NCI-H146 (cell line): ENCODE measurements at regions not wholly inside any gene's neighbourhood (a gene's known extent, or its start where the extent isn't known, plus 50 kb on each side); places are given as distances from the start of the nearest gene placed in this dataset.
"Not testable (repeated sequence)": the region's sequence is repeated elsewhere in the genome, so short reads cannot be mapped to it uniquely, and the experiment has no call there.

ENCODE experiments used
- DNase-seq: peaks from one replicate; lab custom pipeline; 2025; lab: John Stamatoyannopoulos, UW

GRCh38 chr18:51522338-51522737 is 324.9 kb upstream of the MEX3C start:
- DNase-seq = no peak

GRCh38 chr18:51522821-51523220 is 325.3 kb upstream of the MEX3C start:
- DNase-seq = no peak

GRCh38 chr18:51523671-51524070 is 326.2 kb upstream of the MEX3C start:
- no peak for DNase-seq

DNA sequence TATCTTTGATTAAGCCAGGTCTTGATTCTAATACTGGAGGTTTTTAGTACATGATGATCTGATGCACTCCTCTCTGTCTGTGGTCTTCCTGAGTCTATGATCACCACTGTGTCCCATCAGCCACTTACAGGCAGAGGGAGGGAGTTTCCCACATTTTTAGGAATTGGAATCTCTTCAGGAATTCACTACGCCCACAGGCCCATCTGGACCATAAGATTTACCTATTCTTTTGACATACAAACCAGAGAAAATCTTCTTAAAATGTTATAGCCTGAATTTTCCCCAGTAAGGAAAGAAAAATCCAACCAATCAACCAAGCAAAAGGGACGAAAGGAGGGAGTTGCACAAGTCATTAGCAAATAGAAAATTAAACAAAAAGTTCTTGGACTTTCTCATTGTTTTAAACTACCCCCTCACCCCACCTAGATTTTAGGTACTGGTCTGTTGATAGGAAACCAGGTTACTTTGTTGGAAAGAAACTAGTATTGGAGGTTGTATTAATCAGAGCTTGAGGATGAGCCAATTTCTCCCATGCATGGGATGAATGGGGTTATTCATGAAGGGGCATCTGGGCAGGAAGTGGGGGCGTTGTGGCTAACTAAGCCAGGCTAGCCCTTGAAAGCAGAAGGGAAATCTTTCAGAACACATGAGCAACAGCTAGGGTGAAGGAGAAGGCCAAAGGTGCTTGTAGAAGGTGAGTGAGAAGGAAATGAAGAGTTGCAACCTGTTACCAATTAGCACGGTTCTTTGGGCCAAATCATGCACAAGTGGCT is 328.2 kb upstream of the MEX3C start:
- no peak for DNase-seq

DNA sequence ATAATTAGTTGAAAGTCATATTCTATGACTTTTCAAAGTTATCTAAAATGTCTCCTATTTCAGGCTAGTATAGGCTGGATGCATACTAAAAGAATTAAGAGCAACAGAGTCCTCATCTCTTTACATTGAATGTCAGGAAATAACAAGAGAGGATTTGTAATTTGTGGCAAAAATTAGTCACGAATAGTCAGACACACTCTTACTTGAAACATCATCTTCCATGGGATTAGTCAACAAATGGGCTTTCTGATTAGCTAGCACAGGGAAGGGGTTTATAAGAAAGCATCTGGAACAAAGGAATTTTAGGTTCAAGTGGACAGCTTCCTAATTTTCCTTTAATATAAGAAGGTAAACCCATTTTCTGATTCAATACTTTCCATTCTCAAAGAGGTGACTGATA is 330.3 kb upstream of the MEX3C start:
- no peak for DNase-seq

- DNase-seq = no peak
Observed at GRCh38 chr18:51531501-51531900, 334.0 kb upstream of the MEX3C start.

DNA sequence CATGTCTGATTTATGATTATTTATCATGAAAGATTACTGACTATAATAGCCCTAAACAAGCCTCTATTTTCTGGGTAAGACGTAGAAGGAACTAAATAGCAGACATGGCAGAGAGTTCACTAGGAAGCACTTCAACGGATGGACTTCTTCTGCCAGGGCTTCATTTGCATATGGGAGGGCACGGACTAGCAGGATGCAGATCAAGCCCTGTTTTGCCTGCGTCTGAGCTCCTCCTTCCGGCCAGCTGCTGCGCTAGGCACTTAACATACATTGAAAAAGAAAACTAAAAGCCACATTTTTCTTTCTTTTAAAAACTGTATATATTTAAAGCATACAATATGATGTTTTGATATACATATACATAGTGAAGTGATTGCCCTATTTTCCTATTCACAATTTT is 340.0 kb upstream of the MEX3C start:
- peak; percentile 31 for DNase-seq

GRCh38 chr18:51540562-51540961 is 343.1 kb upstream of the MEX3C start:
- DNase-seq = no peak

DNA sequence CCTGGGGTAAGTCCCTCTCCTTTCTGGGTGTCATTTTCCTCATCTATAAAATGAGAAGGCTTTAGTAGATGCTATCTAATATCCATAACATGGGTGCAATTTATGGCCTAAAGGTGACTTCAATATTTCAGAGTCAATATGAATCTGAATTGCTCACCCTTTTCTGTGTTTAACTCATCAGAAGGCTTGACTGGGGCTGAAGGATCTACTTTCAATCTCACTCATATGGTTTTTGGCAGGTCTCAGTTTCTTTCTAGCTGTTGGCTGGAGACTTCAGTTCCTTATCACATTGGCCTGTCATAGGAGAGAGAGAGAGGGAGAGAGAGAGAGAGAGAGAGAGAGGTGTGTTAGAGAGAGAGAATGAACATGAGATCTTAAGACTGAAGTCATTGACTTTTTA is 343.7 kb upstream of the MEX3C start:
- DNase-seq = no peak

DNA sequence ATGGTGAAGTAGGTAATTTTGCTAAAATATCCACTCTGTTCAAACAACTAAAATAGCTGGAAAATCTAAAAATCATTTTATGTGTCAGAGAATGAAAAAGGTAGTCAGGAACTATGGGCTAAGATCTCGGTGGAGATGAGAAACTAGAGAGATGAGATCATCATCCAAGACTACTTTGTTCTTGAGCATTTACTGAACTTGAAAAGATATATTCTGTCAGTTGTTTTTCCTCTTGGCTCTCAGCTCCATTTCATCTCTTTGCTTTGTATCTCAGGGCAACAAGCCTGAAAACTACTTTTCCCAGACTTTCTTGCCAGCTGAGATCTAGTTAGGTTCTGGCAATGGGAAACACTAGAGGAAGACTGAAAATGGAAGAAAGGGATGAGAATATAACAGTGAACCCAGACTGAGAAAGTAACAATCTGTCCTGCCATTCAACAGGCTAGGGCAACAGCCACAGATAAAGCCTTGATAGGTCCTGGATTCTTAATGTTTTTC is 346.2 kb upstream of the MEX3C start:
- DNase-seq = no peak

DNA sequence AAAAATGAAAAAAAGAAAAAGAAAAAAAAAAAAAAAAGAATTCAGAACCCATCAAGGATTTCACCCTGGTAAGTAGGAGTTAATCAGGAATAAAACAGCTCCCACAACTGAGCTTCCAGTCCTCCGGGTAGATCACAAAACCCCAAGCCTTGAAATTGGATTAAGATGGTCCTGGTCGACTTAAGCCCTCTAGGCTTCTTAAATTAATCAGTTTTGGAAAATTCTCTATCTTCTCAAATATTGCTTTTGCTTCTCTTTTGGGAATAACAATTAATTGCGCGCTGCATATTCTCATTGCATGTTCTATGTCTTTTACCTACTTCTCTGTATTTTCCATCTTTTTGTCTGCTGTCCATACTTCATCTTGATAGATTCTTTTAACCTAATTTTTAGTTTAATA is 348.0 kb upstream of the MEX3C start:
- no peak for DNase-seq

DNA sequence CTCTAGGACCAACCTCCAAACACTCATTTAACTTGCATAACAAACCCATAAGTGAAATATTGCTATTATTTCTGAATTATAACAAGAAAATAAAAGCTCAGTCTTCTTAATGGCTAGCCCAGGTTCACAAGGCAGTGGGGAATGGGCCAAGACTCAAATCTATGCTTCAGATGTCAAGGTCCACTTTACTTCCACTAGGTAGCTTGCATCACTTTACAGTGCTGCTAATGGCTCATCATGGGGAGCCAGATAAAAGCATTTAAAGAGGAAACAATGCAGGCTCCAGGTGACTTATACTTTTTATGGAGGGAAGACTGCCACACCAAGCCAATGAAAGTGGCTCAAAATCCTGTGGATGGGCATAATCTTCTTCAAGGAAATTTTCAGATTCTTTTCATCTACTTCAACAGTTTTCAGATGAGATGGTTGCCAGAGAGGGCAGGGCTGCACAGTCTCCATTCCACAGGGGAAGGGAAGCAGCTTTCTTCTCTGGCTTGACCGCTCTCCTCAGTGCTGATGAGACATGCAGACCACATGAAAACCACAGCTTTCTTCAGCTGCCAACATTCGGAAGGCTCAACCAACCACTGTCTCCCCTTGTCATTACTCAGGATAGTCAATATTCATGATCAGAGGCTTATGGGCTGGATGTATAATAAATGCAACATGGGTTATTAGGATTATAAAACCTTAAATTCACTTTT is 361.9 kb upstream of the MEX3C start:
- DNase-seq = no peak

DNA sequence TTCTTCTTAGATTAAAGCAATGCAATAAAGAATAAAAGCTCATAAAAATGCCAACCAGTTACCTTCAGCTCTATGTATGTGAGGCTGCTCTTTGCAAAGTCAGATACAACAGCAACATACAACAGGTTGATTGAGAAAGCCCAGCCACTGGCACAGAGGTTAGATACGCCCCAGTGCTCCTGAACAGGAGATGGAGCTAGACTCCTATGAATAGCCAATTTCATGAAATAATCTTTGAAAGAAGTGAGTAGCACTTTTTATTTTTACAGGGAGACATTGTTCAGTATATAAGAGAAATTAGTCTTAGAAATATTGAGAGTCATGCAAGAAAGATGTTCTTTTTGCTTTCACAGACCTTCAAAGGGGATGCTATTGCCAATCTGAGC is 362.4 kb upstream of the MEX3C start:
- DNase-seq = no peak

DNA sequence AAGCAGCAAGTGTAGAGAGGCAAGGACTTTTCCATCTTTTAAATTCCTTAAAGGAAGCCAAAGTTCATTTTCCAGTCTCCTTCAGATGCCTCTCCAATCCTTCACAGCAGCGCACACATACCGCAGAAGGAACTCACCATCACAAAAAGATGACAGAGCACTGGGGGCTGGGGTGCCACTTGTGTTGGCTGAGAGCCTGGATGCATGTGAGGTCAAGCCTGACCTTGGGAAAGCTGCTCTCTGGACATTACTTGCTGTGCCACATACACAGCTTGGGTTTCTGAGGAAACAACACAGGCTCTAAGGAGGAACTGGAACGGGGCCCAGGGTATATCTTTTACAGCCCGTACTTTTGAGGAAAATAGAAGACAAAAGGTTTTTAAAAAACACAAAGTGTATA is 364.3 kb upstream of the MEX3C start:
- no peak for DNase-seq

GRCh38 chr18:51562866-51563265 is 365.4 kb upstream of the MEX3C start:
- no peak for DNase-seq

GRCh38 chr18:51563396-51563795 is 365.9 kb upstream of the MEX3C start:
- no peak for DNase-seq

DNA sequence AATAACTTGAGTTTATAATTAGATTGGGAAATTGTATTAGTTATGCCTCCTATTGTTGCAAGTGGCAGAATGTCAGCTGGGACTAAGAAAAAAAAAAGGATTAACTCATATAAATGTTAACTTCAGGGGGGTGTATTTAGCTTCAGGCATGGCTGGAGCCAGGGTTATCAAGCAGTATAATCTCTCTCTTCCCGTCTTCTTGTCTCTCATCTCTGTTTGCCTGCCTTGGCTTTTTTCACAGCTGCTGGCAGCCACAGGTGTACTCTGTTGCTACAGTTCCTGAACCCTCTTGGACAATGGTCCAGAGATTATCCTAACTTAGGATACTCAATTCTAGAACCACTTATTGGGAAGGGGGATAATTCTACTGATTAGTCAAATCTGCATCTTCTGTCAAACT is 370.7 kb upstream of the MEX3C start:
- no peak for DNase-seq

- DNase-seq = peak; percentile 60
Observed at GRCh38 chr18:51569153-51569552, 371.7 kb upstream of the MEX3C start.

GRCh38 chr18:51569561-51569960 is 372.1 kb upstream of the MEX3C start:
- DNase-seq = no peak

DNA sequence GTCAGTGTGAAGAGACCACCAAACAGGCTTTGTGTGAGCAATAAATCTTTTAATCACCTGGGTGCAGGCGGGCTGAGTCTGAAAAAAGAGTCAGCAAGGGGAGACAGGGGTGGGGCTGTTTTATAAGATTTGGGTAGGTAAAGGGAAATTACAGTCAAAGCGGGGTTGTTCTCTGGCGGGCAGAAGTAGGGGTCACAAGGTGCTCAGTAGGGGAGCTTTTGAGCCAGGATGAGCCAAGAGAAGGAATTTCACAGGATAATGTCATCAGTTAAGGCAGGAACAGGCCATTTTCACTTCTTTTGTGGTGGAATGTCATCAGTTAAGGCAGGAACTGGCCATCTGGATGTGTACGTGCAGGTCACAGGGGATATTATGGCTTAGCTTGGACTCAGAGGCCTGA is 372.6 kb upstream of the MEX3C start:
- not testable (repeated sequence) for DNase-seq

- DNase-seq = not testable (repeated sequence)
Observed at GRCh38 chr18:51573886-51574285, 376.4 kb upstream of the MEX3C start.

DNA sequence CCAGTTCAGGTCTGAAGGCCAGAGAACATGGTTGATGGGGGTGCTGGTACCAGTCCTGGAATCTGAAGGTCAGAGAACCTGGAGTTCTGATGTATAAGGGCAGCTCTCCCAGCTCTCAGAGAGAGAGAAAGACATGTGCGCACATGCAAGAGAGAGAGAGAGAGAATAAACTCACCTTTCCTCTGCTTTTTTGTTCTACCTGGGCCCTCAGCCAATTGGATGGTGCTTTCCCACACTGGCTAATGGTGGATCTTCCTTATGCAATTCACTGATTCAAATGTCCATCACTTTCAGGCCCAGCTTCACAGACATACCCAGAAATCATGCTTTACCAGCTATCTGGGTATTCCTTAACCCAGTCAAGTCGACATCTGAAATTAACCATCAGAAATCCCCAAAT is 377.7 kb upstream of the MEX3C start:
- DNase-seq = no peak

GRCh38 chr18:51578406-51578980 is 381.0 kb upstream of the MEX3C start:
- DNase-seq = no peak
